ENCODE measurements at regions not wholly inside any gene's neighbourhood (a gene's known extent, or its start where the extent isn't known, plus 50 kb on each side); places are given as distances from the start of the nearest gene placed in this dataset.

DNA sequence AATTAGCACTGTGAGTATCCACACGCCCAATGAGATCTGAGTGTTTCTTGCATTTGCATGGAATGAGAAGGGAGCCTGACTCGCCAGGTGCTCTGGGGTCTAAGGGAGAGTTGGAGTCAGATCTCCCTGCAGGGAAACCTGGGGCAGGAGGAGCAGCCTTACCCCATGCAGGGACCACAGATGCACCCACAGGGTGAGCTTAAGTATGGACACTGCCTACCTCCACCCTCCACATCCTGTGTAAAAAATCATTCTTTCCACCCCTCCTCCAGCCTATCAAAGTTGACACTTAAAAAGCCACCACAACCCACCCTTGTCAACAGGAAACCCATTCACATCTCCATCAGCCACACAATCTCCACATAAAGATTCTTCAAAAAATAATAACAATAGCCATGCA, 67.0 kb upstream of the IGLL5 start:
- TF ChIP-seq, protein P1, sequence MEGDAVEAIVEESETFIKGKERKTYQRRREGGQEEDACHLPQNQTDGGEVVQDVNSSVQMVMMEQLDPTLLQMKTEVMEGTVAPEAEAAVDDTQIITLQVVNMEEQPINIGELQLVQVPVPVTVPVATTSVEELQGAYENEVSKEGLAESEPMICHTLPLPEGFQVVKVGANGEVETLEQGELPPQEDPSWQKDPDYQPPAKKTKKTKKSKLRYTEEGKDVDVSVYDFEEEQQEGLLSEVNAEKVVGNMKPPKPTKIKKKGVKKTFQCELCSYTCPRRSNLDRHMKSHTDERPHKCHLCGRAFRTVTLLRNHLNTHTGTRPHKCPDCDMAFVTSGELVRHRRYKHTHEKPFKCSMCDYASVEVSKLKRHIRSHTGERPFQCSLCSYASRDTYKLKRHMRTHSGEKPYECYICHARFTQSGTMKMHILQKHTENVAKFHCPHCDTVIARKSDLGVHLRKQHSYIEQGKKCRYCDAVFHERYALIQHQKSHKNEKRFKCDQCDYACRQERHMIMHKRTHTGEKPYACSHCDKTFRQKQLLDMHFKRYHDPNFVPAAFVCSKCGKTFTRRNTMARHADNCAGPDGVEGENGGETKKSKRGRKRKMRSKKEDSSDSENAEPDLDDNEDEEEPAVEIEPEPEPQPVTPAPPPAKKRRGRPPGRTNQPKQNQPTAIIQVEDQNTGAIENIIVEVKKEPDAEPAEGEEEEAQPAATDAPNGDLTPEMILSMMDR (IDR thresholded peaks at IDR 0.05) = no peak
- no peak for TF ChIP-seq EZH2 (IDR thresholded peaks at IDR 0.05; ENCODE audit: borderline replicate concordance, insufficient read depth, low read depth, low read length, poor library complexity, severe bottlenecking)
